T-helper 9 cell (primary cell): ENCODE measurements at regions not wholly inside any gene's neighbourhood (a gene's known extent, or its start where the extent isn't known, plus 50 kb on each side); places are given as distances from the start of the nearest gene placed in this dataset.
"Not testable (repeated sequence)": the region's sequence is repeated elsewhere in the genome, so short reads cannot be mapped to it uniquely, and the experiment has no call there.

ENCODE experiments used
- DNase-seq: peaks from one replicate; pipeline ENCODE4 v3.0.0-alpha.2; 2020

GRCh38 chr7:56697058-56697457 is 435.2 kb downstream of the ZNF479 start:
- DNase-seq = not testable (repeated sequence)

GRCh38 chr7:56686276-56686859 is 445.9 kb downstream of the ZNF479 start:
- no peak for DNase-seq

GRCh38 chr7:56639173-56639746 is 493.0 kb downstream of the ZNF479 start:
- no peak for DNase-seq

DNA sequence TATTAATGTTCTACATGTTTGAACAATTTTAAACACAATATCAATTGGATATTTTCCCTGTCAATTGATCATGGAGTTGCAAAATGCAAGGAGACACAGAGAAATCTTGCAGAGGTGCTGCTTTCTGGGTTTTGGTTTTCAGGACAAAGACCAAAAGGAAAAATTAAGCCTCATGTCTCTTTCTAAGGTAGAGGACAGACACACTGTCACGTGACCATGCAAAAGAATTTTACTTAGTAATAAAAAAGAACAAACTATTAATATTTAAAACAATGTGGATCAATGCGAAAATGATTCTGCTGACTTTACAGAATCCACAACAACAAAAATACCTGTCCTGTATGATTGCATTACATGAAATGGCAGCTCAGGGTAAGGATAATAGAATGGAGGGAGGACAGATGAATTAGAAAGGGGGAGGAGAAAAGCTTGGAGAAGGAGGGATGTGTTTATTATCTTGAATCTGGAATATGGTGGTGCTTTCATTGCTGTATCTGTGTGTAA is 493.7 kb upstream of the NUPR2 start:
- no peak for DNase-seq

- DNase-seq = no peak
These were observed 488.9 kb upstream of the NUPR2 start for GRCh38 chr7:56605146-56605545.

DNA sequence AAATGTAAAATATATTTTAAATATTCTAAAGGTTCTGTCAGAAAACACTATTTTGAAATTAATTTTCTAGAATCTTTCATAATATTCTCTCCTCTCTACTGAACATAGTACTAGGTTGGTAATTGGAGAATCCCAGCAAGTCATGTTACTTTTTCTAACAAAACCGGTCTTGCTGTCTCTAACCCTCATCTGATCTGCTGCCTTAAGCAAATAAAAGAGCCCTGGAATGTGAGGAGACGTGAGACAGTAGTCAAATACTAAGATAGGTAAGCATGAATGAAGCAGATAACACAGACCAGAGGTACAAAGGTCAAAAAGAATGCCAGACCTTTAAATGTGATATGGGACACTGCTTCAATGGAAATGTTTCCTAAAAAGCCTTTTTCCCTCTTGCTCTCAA is 462.4 kb upstream of the NUPR2 start:
- no peak for DNase-seq

- no peak for DNase-seq
These were observed 454.8 kb upstream of the NUPR2 start for GRCh38 chr7:56570968-56571367.

- DNase-seq = no peak
These were observed 422.6 kb upstream of the NUPR2 start for GRCh38 chr7:56538541-56539429.

DNA sequence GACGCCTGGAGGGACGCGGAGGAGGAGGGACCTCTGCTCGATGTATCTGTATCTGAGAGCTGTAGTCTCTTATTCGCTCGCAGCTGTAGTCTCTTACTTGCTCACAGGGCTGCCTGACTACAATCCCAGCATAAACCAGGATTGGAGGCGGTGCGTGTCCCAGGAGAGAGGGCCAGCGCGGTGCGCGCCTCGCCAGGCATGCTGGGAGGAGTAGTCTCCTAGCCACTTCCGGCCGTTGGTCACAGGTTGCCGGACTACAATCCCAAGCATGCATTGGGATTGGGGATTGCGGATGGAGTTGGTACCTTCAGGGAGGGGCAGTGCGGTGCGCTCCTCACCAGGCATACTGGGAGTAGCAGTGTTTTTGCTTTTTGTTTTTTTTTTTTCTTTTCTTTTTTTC is 421.7 kb upstream of the NUPR2 start:
- DNase-seq = no peak

DNA sequence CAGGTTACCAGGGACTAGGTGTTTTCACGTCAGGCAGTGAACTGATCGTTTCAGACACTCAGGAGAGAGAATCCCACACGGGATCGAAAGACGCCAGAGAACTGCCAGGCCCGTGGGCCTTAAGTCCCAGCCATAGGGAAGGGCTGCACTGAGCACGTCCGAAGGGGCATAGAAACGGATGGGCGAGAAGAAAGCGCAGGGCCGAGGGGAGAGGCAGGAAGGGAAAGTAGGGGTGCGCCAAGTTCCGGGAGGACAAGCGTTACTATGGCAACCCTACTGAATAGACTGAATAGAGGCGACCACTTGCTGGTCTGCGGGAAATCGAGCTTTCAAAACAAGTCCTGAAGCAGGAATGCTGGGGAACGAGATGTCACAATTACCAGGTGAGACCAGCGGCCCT is 421.3 kb upstream of the NUPR2 start:
- DNase-seq = no peak

DNA sequence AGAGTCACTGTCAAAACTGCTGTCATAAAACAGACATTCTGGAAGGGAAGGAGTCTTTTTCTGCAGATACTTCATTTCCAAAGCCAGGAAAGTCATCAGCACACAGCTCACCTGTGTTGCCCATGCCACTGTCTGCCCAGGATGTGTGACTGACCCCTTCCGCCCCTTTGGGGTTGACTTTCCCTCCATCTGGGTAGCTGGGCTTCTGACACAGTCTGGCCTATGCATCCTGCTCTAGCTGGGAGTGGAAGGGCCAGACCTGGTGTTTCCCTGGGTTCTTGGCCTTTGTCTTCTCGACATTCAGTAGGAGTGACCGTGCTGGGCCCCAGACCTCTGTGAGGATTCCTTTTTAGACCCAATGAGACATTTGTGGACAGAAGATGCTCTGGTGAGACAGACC is 378.9 kb upstream of the NUPR2 start:
- no peak for DNase-seq

GRCh38 chr7:56493704-56494450 is 377.7 kb upstream of the NUPR2 start:
- no peak for DNase-seq

GRCh38 chr7:56493196-56493595 is 377.0 kb upstream of the NUPR2 start:
- no peak for DNase-seq

DNA sequence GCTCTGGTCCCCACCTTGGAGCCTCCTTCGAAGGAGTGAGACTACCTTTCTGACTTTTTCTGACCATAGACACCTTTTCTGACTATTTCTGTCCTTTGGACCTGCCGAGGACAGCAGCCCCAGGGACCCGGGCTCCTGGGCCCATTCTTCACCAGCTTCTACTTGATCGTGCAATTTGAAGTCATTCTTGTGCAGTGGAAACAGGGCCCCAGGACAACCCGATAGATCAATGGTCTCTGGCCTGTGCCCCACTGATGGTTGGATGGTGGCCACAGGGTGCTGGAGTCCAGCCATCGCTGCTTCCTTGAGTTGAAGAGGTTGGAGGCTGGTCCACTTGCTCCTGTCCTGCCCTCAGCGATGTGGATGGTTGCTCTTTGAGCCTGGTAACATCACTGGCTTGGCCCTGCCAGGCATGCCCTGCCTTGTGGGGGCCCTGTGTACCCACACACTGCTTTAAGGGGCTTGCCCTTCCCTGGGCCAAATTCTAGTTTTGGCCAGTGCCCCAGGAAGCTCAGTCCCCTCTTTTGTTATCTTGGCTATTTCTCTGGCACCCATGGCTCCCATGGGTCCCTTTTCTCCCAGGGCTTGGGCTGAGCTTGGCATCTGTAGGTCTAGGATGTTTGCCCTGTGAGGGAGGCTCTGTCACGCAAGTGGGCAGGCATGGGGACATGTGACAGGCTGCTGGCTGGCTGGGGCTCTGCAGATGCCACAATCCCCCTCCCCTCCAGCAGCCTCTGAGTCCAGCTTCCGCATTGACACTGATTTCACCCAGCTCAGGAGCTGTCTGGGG is 375.6 kb upstream of the NUPR2 start:
- no peak for DNase-seq

- no peak for DNase-seq
These were observed 367.8 kb upstream of the NUPR2 start for GRCh38 chr7:56483861-56484550.

GRCh38 chr7:56483153-56483552 is 366.9 kb upstream of the NUPR2 start:
- DNase-seq = no peak

GRCh38 chr7:56479748-56480147 is 363.5 kb upstream of the NUPR2 start:
- no peak for DNase-seq

GRCh38 chr7:56479136-56479535 is 362.9 kb upstream of the NUPR2 start:
- no peak for DNase-seq

DNA sequence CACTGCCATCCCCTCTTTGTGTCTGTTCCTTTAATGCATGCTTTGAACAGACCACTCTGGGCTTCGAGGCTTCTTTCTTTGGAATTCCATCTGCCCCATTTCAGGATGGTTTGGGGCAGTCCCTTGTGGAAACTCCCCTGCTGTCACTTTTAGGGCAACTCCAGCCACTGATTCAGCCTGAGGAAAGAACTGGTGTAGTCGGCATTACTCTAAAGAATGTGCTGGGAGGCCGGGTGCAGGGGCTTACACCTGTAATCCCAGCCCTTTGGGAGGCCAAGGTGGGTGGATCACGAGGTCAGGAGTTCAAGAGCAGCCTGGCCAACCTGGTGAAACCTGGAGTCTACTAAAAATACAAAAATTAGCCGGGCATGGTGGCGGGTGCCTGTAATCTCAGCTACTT is 358.1 kb upstream of the NUPR2 start:
- no peak for DNase-seq

GRCh38 chr7:56471811-56472210 is 355.6 kb upstream of the NUPR2 start:
- no peak for DNase-seq
